Ishikawa (cell line): ENCODE measurements at regions not wholly inside any gene's neighbourhood (a gene's known extent, or its start where the extent isn't known, plus 50 kb on each side); places are given as distances from the start of the nearest gene placed in this dataset.

Experiments
- EGR1 ChIP-seq: IDR thresholded peaks from 2 replicates; pipeline ENCODE4 v1.6.1; 2012
- EP300 ChIP-seq: IDR thresholded peaks from 2 replicates; pipeline ENCODE4 v1.6.1; 2012; ENCODE audit warnings: borderline replicate concordance
- YY1 ChIP-seq: IDR thresholded peaks from 2 replicates; pipeline ENCODE4 v1.6.1; 2012; ENCODE audit warnings: low read depth

GRCh38 chr9:84463272-84463671 lies 122.7 kb upstream of the SLC28A3 start:
- TF ChIP-seq EP300 (no peak), YY1 (no peak), EGR1 (no peak)
